GM13977 (cell line): ENCODE measurements at regions not wholly inside any gene's neighbourhood (a gene's known extent, or its start where the extent isn't known, plus 50 kb on each side); places are given as distances from the start of the nearest gene placed in this dataset.

ENCODE experiments used
- DNase-seq: peaks from one replicate; pipeline ENCODE4 v3.0.0; 2012; ENCODE audit warnings: low spot score
- in situ Hi-C: fragments of 300-500 bp; cut with MboI; formaldehyde crosslinking; loops from one replicate; pipeline ENCODE4 v1.12.0; 2022; ENCODE audit warnings: low sequenced_read_pairs, low pct_unique_long_range_greater_than_20kb, mixed read lengths, inconsistent platforms; ENCODE audit not compliant: unreplicated experiment
- TF ChIP-seq, protein P1 (sequence below): IDR thresholded peaks from 2 replicates; pipeline ENCODE4 v1.5.1; 2012; ENCODE audit warnings: mild to moderate bottlenecking, control low read depth; ENCODE audit not compliant: insufficient read depth; ENCODE audit errors: extremely low read depth, missing control alignments

DNA sequence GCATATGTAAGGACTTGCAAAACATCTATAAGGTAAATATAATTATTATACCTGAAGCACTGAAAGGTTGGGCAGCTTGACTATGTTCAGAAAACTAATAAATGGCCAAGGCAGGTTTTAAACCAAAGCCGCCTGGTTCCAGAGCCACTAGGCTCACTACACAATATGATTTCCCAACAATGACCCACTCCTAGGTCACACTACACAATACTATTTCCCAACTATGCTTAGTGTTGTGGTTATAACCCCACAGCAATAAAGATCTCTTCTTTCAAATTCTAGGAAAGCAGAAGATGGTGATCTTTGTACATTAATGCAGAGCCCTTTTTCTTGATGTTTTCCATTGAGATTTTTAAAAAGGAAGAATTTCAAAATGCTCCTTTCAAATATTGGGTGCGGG, 180.4 kb downstream of the CYRIA start:
- in situ Hi-C loops = no loop called here
- TF ChIP-seq, protein P1, sequence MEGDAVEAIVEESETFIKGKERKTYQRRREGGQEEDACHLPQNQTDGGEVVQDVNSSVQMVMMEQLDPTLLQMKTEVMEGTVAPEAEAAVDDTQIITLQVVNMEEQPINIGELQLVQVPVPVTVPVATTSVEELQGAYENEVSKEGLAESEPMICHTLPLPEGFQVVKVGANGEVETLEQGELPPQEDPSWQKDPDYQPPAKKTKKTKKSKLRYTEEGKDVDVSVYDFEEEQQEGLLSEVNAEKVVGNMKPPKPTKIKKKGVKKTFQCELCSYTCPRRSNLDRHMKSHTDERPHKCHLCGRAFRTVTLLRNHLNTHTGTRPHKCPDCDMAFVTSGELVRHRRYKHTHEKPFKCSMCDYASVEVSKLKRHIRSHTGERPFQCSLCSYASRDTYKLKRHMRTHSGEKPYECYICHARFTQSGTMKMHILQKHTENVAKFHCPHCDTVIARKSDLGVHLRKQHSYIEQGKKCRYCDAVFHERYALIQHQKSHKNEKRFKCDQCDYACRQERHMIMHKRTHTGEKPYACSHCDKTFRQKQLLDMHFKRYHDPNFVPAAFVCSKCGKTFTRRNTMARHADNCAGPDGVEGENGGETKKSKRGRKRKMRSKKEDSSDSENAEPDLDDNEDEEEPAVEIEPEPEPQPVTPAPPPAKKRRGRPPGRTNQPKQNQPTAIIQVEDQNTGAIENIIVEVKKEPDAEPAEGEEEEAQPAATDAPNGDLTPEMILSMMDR = no peak
- DNase-seq = no peak

DNA sequence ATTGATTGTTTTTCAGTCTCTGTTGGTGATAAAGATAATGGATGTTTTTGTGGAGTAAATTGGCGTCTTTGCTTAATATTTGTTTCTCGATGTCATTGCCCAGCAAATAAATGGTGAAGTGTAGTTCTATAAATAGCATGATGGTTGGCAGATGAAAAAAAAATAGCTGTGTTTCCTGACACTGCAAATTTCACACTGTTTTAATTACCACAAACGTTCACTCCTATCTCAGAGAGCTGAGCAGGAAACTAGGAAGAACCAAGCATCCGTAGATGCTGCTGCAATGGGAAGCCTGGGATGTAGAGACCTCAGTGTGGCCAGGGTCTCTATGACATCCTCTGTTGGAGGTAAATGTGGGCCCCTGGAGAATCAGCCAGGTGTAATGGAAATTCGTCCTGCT, 183.2 kb downstream of the CYRIA start:
- TF ChIP-seq, protein P1 = no peak
- no peak for DNase-seq
- in situ Hi-C loops = no loop called here

DNA sequence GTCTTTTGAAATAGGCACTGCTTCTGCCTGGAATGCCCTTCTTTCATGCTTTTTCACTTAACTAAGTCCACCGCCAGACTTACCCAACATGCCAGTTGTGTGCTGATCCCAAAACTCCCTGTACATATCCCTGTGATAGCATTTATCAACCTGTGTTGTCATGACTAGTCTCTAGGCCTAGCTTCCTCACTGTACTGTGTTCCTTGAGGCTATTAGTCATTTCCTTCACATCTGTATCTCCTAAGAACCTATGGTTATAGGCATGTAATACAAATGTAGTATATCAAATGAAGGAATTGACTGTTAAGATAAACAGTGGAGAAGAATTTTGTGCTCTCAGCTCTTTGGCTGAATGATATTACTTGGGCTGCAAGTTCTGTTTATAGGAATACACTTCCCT, 184.3 kb downstream of the CYRIA start:
- DNase-seq = no peak
- TF ChIP-seq, protein P1 = no peak
- in situ Hi-C loops = no loop called here

GRCh38 chr2:16479721-16480120, 185.9 kb downstream of the CYRIA start:
- no peak for DNase-seq
- TF ChIP-seq, protein P1 = no peak
- in situ Hi-C loops = no loop called here

- DNase-seq = no peak
- TF ChIP-seq, protein P1 = no peak
- in situ Hi-C loops = no loop called here
Observed at GRCh38 chr2:16478434-16479210, 187.0 kb downstream of the CYRIA start.

DNA sequence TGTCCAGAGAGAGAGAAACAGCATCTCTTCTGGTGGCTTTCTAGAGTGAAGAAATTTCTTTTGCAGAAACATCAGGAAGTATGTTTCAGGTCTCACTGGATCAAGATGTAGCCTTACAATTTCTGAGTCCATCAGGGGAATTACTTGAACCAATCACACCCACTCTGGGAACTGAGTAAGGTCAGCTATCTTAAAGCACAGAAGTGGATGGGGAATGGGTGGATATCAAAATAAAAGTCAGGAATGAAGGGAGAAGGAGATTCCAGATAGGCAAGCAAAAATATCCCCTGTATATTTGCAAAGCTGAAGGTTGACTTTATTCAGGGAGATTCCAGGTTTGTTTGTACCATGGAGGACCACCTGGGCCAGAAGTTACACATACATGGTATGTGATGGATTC, 188.0 kb downstream of the CYRIA start:
- TF ChIP-seq, protein P1 = no peak
- no peak for DNase-seq
- in situ Hi-C loops = no loop called here
